HG02642 (cell line): ENCODE measurements at regions not wholly inside any gene's neighbourhood (a gene's known extent, or its start where the extent isn't known, plus 50 kb on each side); places are given as distances from the start of the nearest gene placed in this dataset.
"Not testable (repeated sequence)": the region's sequence is repeated elsewhere in the genome, so short reads cannot be mapped to it uniquely, and the experiment has no call there.

ENCODE experiments used
- ATAC-seq: cut with Tn5 transposase; IDR thresholded peaks from one replicate; pipeline ENCODE4 v1.9.1; 2021; ENCODE audit warnings: mild to moderate bottlenecking; ENCODE audit not compliant: unreplicated experiment, poor library complexity

DNA sequence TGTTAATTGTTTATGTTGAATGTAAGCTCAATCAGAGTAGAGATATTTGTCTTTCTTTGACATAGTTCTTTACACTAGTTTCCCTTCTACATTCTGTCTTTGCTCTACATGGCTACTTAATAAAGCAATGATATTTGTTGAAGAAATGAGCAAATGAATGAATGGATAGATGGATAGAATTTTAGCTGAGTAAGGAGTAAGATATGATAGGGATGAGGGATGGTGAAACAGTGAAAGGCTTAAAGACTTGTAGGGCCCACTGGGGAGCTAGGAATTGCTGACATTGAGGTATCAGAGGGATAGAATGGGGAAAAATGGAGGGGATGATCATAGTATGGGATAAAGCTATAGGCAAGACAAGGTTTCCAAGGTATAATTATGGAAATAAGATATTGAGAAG, 361.6 kb upstream of the SPHKAP start:
- ATAC-seq = no peak

- no peak for ATAC-seq
These were observed 360.8 kb upstream of the SPHKAP start for GRCh38 chr2:228542277-228542676.

DNA sequence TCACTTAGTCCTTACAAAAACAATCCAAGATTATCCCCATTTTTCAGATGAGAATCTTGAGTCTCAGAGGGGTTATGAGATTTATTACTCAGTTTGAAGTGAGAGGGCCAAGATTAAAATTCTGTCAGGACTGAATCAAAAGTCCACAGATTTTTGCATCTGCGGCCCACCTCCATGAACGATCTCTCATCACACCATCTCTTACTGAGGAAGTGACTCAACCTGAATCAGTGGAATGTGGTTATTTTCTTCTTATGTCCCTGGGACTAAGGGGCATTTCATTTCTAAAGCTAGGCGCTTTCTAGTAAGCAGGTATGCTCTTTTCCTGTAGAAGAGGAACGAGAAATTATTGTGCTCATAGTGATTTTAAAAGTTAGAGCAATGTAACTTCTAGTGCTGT, 360.3 kb upstream of the SPHKAP start:
- ATAC-seq = no peak

GRCh38 chr2:228540976-228541375, 359.5 kb upstream of the SPHKAP start:
- ATAC-seq = no peak

DNA sequence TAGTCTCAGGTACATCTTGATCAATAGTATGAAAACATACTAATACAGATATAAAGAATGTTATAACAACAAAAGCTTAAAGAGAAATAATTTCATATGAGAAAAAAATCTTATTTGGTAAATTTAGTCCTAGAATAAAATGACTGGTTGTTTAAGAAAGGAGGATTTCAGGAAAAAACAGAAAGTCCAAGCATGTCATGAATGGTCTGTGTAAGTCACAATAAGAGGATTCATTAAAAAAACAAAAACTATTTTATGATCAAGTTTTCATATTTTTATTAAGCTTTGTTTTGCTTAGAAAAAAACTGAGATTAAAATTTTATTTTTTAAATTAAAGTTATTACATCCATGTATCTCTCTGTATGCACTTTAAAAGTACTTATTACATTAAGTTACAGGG, 353.9 kb upstream of the SPHKAP start:
- no peak for ATAC-seq

DNA sequence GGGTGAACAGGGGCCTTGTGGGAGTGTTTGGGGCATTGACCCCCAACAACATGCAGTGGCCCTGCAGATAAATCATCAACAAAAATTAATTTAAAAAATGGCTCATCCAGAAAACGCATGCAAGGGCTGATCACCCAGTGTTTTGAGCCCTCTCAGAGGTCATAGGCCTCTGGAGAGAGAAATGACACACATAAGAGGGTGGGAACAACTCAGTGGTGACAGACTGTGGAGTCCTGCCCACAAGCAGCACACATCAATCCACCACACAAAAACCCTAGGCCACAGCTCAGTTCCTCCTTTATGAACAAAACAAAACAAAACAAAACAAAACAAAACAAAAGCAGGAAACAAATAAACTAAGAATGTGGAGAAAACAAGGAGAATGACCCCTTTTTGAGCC, 351.7 kb upstream of the SPHKAP start:
- no peak for ATAC-seq

DNA sequence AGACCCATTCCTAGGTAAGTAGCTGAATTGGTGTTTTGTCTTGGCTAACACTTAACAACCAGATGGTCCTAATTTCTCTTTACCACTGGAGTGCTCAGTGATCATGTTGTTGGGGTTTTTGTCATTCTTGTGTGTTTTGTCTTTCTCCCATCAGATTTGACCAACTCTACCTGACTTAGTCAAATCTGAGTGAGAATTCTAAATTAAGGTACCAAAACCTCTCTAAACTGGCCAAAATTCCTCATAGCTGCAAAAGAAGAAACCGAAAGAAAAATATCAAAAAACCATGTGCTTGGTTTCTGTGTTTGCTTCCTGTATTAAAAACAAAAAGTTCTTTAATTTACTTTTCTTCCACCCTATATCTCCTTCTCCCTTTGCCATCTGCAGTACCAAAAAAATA, 350.7 kb upstream of the SPHKAP start:
- ATAC-seq = no peak

- ATAC-seq = no peak
These were observed 345.9 kb upstream of the SPHKAP start for GRCh38 chr2:228527197-228527881.

GRCh38 chr2:228526687-228527086, 345.2 kb upstream of the SPHKAP start:
- ATAC-seq = no peak

DNA sequence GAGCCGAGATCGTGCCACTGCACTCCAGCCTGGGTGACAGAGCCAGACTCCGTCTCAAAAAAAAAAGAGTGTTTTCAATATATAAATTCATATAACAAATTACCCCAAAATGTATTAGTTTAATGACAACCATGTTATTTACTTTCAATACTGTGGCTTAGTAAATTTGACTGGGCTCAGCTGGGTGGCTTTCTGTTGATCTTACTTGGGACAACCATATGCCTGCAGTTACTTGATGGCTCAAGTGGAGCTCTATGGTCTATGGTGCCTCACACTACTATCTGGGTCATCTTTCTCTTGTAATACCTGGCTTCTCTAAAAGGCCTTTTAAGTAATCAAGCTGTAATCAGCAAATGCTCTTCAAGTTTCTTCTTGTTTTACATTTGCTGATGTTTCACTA, 341.5 kb upstream of the SPHKAP start:
- ATAC-seq = no peak

DNA sequence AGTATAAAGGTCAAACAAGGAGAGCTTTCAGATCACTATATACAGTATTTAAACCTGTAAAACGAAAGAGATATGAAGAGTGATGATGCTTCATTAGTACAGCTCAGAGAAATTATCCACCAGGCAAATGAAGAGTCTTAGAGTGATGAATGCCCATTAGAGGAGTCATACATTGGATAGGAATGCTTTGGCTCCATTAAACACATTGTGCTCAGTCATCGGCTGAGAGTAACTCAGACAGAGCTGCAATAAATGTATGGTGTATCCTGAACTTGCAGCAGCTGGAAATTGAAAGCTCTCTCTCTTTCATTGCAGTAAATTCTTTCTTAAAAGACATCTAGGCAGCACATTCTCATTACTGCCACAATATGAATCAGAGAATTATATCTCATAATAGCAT, 340.8 kb upstream of the SPHKAP start:
- no peak for ATAC-seq

GRCh38 chr2:228519561-228519960, 338.1 kb upstream of the SPHKAP start:
- no peak for ATAC-seq

GRCh38 chr2:228516019-228516418, 334.5 kb upstream of the SPHKAP start:
- no peak for ATAC-seq

DNA sequence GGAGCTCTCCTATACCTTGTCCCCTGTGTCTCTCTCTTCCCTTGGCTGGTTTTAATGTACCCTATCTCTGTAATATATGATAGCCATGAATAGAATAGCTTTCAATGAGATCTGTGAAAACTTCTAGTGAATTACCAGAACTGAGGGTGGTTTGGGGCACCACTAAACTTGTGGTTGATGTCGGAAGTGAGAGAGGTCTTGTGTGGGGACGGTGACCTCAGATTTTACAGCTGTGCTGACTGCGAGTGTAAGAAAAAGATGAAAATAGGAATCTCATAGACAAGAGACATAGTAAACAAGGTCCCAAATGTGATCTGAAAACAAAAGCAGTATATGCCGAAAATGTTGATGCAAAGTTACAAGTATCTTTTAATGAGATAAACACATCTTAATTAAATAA, 332.0 kb upstream of the SPHKAP start:
- not testable (repeated sequence) for ATAC-seq

DNA sequence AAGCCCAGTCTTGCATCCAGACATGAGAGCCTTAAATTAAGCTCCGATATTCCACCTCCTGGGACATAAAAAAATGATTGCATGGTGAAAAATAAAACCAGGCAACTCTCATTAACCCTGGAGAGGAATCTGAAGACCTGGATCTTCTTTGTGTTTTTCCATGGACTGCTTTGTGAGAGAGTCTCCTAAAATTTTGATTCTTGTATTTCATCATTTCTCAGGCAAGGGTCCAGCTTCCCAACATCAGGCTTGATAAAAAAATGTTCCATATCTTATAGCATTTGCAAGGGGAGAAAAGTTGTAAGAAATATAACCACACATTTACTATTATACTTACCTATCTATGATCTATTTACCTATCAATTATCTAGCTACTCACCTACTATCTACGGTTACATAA, 327.5 kb upstream of the SPHKAP start:
- ATAC-seq = no peak

- ATAC-seq = no peak
These were observed 326.4 kb upstream of the SPHKAP start for GRCh38 chr2:228507870-228508269.

DNA sequence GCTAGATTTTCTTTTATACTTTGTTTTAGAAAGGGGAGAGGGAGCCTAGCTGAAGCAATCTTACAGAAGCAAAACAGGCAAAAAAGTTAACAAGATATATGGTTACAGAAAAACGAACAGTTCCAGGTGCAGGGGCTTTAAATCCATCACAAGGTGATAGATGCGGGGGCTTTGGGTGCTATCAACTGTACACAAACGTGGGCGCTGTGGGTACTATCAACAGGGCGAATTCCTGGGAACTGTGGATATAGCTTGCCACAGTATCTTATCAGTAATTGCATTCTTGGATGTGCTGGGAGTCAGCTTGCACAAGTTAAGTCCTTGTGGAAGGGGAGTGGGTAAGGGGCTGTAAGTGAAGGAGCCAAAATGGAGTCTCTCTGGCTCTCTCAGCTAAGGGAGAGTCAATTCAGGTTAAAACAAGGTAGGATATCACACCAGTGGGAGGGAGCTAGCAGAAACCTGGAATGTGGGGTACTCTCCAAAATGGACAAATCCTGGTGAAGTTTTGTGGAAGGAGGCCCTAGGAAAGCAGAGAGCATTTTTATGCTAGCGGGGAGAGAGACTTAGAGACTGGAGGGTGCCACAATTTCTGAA, 325.8 kb upstream of the SPHKAP start:
- no peak for ATAC-seq

GRCh38 chr2:228503731-228504130, 322.2 kb upstream of the SPHKAP start:
- ATAC-seq = no peak

DNA sequence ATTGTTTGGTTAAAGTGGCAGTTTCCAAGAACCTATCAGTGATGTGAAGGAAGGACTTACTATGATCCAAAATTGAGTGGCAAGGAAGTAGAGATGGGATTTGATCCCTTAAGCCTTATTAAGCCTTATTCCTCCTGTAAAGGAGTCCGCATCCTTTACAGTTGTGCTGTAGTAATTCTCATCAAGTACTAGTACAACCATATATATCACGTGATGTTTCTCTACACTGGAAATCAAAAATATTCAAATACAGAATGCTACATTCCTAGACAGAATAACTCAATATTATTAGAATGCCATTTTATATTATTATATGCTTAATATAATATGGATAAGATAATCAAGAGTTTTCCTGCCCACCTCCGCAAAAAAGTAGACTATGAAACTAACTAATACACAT, 312.4 kb upstream of the SPHKAP start:
- no peak for ATAC-seq

DNA sequence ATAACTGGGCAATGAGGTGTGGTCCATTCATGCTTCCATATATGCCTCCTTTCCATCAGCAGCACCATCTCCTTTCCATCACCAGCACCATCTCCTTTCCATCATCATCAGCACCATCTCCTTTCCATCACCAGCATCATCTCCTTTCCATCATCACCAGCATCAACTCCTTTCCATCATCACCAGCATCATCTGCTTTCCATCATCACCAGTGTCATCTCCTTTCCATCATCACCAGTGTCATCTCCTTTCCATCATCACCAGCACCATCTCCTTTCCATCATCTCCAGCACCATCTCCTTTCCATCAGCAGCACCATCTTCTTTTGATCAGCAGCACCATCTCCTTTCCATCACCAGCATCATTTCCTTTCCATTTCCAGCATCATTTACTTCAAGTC, 297.5 kb upstream of the SPHKAP start:
- ATAC-seq = no peak

DNA sequence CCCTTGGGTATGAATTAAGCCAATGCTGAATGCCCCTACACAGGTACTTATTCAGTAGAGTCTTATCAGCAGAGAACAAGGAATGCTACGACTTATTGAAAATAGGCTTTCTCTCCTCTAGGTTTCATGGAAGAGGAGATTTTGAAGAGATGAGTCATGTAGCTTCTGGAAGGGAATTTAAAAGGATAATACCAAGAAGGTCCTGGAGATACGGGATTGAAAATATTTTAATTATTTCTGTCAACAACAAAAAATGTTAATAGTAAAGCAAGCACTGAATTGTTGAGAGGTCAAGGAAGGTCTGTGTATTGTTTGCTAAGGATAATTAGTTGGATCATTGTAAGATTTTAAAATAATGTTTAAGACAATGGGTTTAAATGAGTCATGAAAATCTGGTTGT, 293.0 kb upstream of the SPHKAP start:
- no peak for ATAC-seq

- no peak for ATAC-seq
These were observed 288.2 kb upstream of the SPHKAP start for GRCh38 chr2:228469721-228470120.
